ENCODE measurements at regions not wholly inside any gene's neighbourhood (a gene's known extent, or its start where the extent isn't known, plus 50 kb on each side); places are given as distances from the start of the nearest gene placed in this dataset.

DNA sequence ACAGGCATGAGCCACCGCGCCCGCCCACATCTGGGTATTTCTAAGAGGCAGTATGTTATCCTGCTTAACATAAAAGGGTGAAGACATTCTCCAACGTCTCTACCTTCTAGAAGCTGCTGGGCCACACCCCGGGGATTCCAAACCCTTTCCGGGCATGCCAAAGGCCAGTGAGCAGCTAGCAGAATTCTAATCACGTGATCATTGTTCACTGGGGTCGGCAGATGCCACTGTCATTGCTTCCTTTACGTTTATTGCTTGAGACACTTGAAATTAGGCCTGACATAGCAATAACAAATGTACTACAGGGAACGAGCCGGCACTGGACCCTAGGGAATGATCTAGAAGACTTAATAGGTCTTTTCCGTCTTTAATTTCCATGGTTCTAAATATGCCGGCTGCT lies 141.2 kb upstream of the ZFHX3 start:
- no peak for DNase-seq (ENCODE audit: low spot score)

GRCh38 chr16:73186752-73187601 lies 139.0 kb upstream of the ZFHX3 start:
- DNase-seq (ENCODE audit: low spot score), result no peak

DNA sequence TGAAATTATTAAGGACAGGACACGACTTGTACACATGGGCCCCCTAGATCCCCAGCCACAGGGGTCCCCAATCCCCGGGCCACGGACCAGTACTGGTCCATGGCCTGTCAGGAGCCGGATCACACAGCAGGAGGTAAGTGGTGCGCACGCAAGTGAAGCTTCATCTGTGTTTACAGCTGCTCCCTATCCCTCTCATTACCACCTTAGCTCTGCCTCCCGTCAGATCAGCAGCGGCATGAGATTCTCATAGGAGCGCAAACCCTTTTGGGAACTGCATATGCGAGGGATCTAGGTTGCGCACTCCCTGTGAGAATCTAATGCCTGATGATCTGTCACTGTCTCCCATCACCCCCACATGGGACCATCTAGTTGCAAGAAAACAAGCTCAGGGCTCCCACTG lies 137.8 kb upstream of the ZFHX3 start:
- no peak for DNase-seq (ENCODE audit: low spot score)

GRCh38 chr16:73183611-73184092 lies 135.7 kb upstream of the ZFHX3 start:
- DNase-seq (ENCODE audit: low spot score), result no peak

DNA sequence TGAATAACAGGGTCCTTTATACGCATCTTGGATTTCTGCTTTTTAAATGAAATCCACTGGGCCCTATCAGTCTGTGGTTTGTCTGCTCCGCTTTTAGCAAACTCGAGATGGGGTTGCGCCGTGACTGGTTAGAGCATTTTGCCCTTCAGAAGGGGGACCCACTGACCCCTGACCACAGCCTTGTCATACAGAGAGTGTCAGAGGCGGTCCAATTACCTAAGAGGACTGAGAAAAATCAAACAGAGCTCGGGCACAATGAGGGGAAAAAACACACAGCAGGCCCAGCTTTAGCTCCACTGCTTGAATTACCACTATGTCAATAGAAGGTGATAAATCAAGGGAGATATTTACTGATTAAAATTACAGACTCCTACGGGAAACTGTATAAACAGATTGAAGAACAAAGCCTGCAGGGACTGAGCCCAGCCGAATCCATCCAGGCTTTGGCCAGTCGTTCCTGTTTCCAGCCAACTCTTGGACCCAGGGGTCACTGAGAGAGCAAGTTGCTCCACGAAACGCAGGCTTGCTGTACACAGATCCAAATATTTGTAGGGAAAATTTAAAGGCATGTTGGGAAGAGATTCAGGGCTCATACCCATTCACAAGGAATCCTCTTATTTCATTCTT lies 131.9 kb upstream of the ZFHX3 start:
- no peak for DNase-seq (ENCODE audit: low spot score)

DNA sequence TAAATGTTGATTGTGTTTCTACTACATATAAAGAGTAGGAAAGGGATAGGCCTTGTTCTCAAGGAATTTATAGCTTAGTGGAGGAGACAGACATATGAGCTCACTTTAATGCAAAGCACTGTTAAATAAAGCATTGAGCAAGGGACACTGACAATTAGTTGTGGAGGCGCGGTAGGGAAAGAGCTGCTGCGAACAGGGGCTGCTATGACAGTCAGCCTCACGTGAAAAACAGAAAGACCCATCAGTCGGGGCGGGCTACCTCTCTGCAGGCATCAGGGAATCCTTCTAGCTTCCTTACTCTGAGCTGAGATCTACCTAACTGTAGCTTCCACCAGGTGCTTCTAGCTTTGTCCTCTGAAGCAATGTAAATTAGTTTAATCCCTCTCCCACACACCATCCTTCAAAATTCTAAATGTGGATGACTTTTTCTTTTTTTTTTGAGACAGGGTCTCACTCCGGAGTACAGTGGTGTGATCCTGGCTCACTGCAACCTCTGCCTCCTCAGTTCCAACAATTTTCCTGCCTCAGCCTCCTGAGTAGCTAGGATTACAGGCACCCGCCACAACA lies 129.9 kb upstream of the ZFHX3 start:
- no peak for DNase-seq (ENCODE audit: low spot score)

DNA sequence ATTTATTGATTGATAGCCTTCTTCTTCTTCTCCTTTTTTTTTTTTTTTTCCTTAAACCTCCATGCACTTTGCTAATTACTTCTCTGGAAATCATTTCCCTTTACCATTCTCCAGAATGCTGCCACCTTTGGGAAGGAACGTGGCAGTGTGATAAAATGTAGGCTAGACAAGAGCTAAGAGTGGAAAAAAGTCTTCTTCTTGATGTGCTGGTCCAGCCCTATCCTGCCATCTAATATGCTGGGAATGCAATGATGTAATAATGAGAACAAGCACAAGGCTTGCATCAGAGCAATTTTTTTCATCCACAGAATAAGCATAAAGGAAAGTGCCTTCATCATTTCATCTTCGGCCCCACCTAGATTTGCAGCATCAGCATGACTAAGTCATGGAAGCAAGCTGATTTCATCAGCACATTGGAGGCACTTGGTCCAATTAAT lies 128.7 kb upstream of the ZFHX3 start:
- DNase-seq (ENCODE audit: low spot score), result no peak

GRCh38 chr16:73172973-73173709 lies 125.2 kb upstream of the ZFHX3 start:
- DNase-seq (ENCODE audit: low spot score), result no peak

GRCh38 chr16:73172241-73172972 lies 124.5 kb upstream of the ZFHX3 start:
- peak; percentile 38 for DNase-seq (ENCODE audit: low spot score)

DNA sequence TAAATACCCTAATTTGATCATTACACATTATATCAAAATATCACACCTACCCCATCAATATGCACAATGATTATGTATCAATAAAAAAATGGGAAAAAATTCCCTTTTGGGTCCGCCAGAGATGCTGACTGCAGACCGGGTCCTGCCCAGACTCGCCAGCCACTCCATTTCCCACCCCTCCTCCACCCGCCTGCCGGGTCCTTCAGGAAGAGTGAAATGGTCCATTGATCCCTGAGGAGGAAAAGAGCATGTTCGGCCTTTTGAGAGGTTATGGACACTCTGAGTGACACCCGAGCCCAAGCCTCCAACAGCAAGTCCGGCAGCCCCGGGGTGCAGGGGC lies 123.9 kb upstream of the ZFHX3 start:
- DNase-seq (ENCODE audit: low spot score), result no peak

DNA sequence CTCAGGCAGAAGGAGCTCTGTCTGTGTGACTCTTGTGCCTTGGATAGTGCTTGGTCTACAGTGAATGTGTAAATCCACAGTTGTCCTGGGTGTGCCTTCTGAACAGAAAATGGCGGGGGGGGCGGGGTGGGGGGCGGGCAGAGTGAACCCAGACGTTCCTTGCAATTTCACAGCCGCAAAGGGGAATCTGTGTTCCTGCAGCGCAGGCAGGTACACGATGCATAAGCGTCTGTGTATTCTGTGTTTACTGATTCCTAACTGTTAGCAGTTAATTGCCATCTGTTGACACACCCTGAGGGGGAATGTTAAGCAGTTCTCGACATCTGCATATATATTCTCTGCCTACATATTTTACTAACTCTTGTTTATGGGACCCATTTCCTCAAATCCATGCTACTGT lies 123.5 kb upstream of the ZFHX3 start:
- no peak for DNase-seq (ENCODE audit: low spot score)

DNA sequence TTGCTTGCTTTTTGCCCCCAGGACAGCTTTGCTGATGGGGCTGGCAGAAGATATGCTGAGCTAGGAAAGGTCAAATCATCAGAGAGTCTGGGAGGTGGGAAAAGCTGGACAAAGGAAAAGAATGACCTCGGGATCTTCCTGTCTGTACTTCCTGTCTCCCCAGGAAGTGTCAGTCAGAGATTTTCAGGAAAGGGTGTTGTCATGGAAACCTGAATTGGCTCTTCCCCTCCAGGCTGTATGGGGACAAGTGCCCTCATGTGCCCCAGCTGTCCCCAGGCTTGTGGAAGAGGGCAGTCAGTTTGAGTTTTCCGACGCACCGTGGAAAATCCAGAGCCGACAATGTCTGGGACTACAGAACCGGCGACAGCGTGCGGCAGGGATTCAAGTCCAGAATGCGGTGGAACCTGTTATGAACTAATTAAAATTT lies 122.7 kb upstream of the ZFHX3 start:
- DNase-seq (ENCODE audit: low spot score), result no peak

DNA sequence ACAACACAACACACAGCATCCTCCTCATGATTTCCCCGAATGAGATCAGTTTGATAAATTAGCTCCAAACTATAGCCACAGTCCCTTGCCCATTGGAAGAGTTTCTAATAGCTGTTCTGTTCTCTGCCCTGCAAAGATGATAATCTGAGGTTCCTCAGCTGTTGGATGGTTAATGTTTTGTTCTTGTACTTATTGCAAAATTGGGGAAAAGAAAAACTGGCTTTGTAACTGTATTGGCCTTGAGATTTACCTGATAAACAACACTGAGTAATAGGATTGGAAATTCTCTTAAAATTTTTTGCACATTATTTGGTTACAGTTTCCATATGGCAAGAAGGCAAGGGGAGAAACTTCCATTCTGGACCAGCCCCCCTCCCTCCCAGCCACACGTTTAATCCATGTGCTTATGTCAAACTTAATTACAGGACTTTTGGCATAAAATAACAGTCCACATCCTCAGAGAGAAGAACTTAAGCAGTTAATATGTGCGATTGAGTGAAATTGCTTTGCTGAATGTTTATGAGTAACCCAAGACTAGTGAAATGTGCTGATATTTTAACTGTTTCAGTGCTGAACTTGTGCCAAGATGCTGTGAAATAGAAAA lies 119.1 kb upstream of the ZFHX3 start:
- no peak for DNase-seq (ENCODE audit: low spot score)

DNA sequence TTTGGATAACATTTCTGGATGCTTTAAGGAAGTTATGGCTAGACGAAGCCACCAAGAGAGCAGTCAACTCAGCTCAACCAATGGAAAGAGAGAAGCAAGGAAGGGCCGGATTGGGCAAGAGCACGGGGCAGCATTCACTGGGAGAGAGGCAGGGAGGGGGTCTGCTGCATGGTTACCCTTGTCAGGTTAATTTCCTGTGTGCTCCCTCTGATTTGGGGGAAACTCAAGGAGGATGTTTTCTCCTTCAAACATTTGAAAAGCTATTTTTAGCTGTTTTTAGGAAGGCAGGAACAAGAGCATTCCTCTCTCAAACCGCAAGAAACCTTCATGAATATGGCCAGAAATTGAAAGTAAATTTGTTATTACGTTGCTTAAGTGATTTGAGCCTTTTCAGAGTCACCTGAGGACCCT lies 118.5 kb upstream of the ZFHX3 start:
- peak; percentile 39 for DNase-seq (ENCODE audit: low spot score)

DNA sequence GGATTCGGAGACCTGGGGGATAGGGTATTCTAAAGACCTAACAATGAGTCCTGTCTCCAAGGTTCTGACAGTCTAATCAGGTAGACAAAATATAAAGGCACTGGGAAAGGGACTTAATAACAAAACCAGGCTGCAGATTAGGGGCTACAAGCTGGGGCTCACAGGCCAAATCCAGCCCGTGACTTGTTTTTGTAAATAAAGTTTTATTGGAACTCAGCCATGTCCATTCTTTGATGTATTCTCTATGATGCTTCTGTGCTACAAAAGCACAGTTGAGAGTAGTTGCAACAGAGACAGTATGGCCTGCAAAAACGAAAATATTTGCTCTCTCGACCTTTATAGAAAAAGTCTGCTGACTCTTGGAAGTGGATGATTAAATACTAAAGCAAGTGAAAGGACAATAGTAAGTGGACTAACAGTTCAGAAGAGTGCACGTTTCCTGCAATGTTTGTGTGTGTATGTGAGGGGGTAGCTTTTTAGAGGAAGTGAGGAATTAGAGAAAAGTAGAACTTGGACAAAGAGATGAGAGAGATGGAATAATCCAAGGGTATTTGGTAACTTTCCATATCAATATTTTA lies 115.4 kb upstream of the ZFHX3 start:
- no peak for DNase-seq (ENCODE audit: low spot score)

GRCh38 chr16:73161977-73162376 lies 114.0 kb upstream of the ZFHX3 start:
- no peak for DNase-seq (ENCODE audit: low spot score)

DNA sequence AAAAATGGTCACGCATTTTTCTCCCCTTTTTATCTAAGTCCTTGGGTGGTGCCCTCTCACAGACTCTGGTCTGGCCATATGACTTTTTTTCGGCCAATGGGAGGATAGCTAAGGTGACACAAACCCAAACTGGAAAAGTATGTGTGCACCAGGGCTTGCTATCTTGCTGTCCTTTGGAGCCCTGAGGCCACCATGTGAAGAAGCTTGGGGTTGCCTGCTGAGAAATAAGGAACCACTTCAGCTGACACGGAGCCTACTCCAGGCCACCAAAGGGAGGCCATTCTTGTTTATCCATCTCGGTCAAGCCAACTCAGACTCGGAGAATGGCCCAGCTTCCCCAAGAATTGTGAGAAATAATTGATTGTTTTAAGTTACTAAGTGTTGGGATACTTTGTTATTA lies 111.4 kb upstream of the ZFHX3 start:
- no peak for DNase-seq (ENCODE audit: low spot score)

GRCh38 chr16:73157861-73158260 lies 109.9 kb upstream of the ZFHX3 start:
- no peak for DNase-seq (ENCODE audit: low spot score)

GRCh38 chr16:73154063-73154870 lies 106.3 kb upstream of the ZFHX3 start:
- peak; percentile 80 for DNase-seq (ENCODE audit: low spot score)
